Upper lobe of left lung (tissue), 4 donors: ENCODE measurements at regions not wholly inside any gene's neighbourhood (a gene's known extent, or its start where the extent isn't known, plus 50 kb on each side); places are given as distances from the start of the nearest gene placed in this dataset.

ENCODE experiments used
- EP300 ChIP-seq, 4 donors: sonication (generic); formaldehyde crosslinking; IDR thresholded peaks; one replicate each; pipeline ENCODE4 v1.5.1; 2017; ENCODE audit warnings: antibody characterized with exemption in 4 of 4, control low read depth in 2 of 4
- TF ChIP-seq, protein P1 (sequence below), 6 experiments: fragments of 450-650 bp in 4 of 6; fragments of 200-600 bp in 2 of 6; sonication (generic) in 2 of 6; IDR thresholded peaks; one replicate each; pipeline ENCODE4 v1.5.1; 2016 to 2019; ENCODE audit warnings: antibody characterized with exemption in 6 of 6

DNA sequence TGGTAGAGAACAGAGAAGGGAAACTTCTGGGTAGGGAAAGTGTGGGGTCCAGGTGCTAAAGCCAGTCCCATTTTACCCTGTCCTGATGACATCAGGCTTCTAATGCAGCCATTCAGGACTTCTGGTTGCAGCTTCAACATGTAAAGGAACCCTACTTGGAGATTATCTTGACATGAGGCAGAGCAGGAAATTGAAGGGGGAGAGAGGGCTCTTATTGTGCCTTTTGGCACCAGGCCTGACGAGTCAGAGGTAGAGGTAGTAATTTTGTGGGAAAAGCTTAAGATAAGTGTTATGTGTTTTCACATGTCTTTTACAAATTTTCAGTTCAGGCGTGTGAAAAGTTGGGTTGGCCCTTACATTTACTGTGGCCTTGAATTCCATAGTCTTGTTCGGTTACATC, 102.4 kb upstream of the APC start:
- TF ChIP-seq, protein P1, sequence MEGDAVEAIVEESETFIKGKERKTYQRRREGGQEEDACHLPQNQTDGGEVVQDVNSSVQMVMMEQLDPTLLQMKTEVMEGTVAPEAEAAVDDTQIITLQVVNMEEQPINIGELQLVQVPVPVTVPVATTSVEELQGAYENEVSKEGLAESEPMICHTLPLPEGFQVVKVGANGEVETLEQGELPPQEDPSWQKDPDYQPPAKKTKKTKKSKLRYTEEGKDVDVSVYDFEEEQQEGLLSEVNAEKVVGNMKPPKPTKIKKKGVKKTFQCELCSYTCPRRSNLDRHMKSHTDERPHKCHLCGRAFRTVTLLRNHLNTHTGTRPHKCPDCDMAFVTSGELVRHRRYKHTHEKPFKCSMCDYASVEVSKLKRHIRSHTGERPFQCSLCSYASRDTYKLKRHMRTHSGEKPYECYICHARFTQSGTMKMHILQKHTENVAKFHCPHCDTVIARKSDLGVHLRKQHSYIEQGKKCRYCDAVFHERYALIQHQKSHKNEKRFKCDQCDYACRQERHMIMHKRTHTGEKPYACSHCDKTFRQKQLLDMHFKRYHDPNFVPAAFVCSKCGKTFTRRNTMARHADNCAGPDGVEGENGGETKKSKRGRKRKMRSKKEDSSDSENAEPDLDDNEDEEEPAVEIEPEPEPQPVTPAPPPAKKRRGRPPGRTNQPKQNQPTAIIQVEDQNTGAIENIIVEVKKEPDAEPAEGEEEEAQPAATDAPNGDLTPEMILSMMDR (IDR thresholded peaks at IDR 0.05), result no peak
- TF ChIP-seq EP300 (IDR thresholded peaks at IDR 0.05), result no peak
